ENCODE measurements at regions not wholly inside any gene's neighbourhood (a gene's known extent, or its start where the extent isn't known, plus 50 kb on each side); places are given as distances from the start of the nearest gene placed in this dataset.
"Not testable (repeated sequence)": the region's sequence is repeated elsewhere in the genome, so short reads cannot be mapped to it uniquely, and the experiment has no call there.

GRCh38 chr14:105705862-105706700 is 179.7 kb downstream of the TMEM121 start:
- H4K91ac ChIP-seq (replicated peaks; ENCODE audit: insufficient read length, low read length); H2BK15ac ChIP-seq (ENCODE audit: low read length); H3K4me1 ChIP-seq (replicated peaks in 1 of 4; ENCODE audit: control insufficient read depth in 3 of 4, insufficient read depth in 4 of 4, low read length in 3 of 4); H2AFZ ChIP-seq (ENCODE audit: low read length); H3K9ac ChIP-seq (replicated peaks in 1 of 4; ENCODE audit: extremely low read depth in 1 of 4, low read depth in 3 of 4, low read length in 3 of 4); H3K79me2 ChIP-seq (ENCODE audit: control insufficient read depth in 1 of 2, insufficient read depth in 2 of 2, low read length in 2 of 2); H3K27me3 ChIP-seq (replicated peaks in 1 of 4; ENCODE audit: control insufficient read depth in 3 of 4, extremely low read depth in 1 of 4, insufficient read depth in 3 of 4, low read length in 3 of 4); H3K27ac ChIP-seq (ENCODE audit: low read depth, low read length); H3K23me2 ChIP-seq (ENCODE audit: low read depth, low read length); H3K18ac ChIP-seq (ENCODE audit: extremely low read depth, low read length); H4K8ac ChIP-seq (ENCODE audit: extremely low read depth, insufficient read depth, low read length); H2BK5ac ChIP-seq (ENCODE audit: low read depth, low read length); H3K4me2 ChIP-seq (ENCODE audit: insufficient read depth in 1 of 2, low read depth in 2 of 2, low read length in 2 of 2); H3K56ac ChIP-seq (replicated peaks; ENCODE audit: insufficient read length, low read depth, low read length); H3K36me3 ChIP-seq (ENCODE audit: control insufficient read depth in 2 of 4, insufficient read depth in 4 of 4, low read length in 3 of 4); H4K20me1 ChIP-seq (replicated peaks in 1 of 2; ENCODE audit: control insufficient read depth in 1 of 2, insufficient read depth in 2 of 2, low read length in 2 of 2); H3K79me1 ChIP-seq (ENCODE audit: low read depth, low read length); POLR2A ChIA-PET (ENCODE audit: partially characterized antibody); CTCF ChIA-PET (ENCODE audit: partially characterized antibody); H2AK5ac ChIP-seq (ENCODE audit: low read depth, low read length); H3K4ac ChIP-seq (replicated peaks; ENCODE audit: insufficient read length, low read depth, low read length); H3K14ac ChIP-seq (ENCODE audit: insufficient read length); H2BK120ac ChIP-seq (replicated peaks; ENCODE audit: low read depth, low read length); FAIRE-seq; H4K5ac ChIP-seq (ENCODE audit: insufficient read length, low read depth, low read length); H3K4me3 ChIP-seq (ENCODE audit: extremely low read depth in 1 of 4, insufficient read depth in 2 of 4, low read depth in 3 of 4, low read length in 4 of 4); H2BK20ac ChIP-seq (ENCODE audit: low read length); H3K23ac ChIP-seq (ENCODE audit: insufficient read length); DNase-seq (ENCODE audit: low read depth in 1 of 2, low spot score in 2 of 2); H2BK12ac ChIP-seq (ENCODE audit: low read depth, low read length): not testable (repeated sequence)
- peaks cover 33 to 85% of the 10 kb centered on the region in 2 experiments for H3K9me3 ChIP-seq (ENCODE audit: insufficient read depth in 2 of 2, low read depth in 1 of 2, low read length in 1 of 2)
- WGBS, 2 experiments (ENCODE audit: extremely low coverage in 1 of 2, insufficient coverage in 1 of 2, insufficient read length in 1 of 2, insufficient replicate concordance in 2 of 2, low coverage in 1 of 2, low lambda C conversion rate in 2 of 2, missing lambda C conversion rate in 1 of 2) = 71% methylated on average over 11 of the region's 12 CpGs; no CpG with 5 or more reads in 1 of the 2 experiments

GRCh38 chr14:105706701-105707019 is 180.3 kb downstream of the TMEM121 start:
- not testable (repeated sequence) for DNase-seq (ENCODE audit: low read depth in 1 of 2, low spot score in 2 of 2); H2AFZ ChIP-seq (ENCODE audit: low read length)

More at GRCh38 chr14:105706701-105707019, 180.3 kb downstream of the TMEM121 start:
- H3K4me2 ChIP-seq (ENCODE audit: insufficient read depth in 1 of 2, low read depth in 2 of 2, low read length in 2 of 2); H2BK120ac ChIP-seq (replicated peaks; ENCODE audit: low read depth, low read length); H4K8ac ChIP-seq (ENCODE audit: extremely low read depth, insufficient read depth, low read length); H3K27ac ChIP-seq (ENCODE audit: low read depth, low read length); H3K23me2 ChIP-seq (ENCODE audit: low read depth, low read length); H4K91ac ChIP-seq (replicated peaks; ENCODE audit: insufficient read length, low read length); H3K18ac ChIP-seq (ENCODE audit: extremely low read depth, low read length); H3K79me1 ChIP-seq (ENCODE audit: low read depth, low read length); H2BK12ac ChIP-seq (ENCODE audit: low read depth, low read length); H3K4ac ChIP-seq (replicated peaks; ENCODE audit: insufficient read length, low read depth, low read length); H3K9ac ChIP-seq (replicated peaks in 1 of 4; ENCODE audit: extremely low read depth in 1 of 4, low read depth in 3 of 4, low read length in 3 of 4); H3K14ac ChIP-seq (ENCODE audit: insufficient read length); H3K27me3 ChIP-seq (replicated peaks in 1 of 4; ENCODE audit: control insufficient read depth in 3 of 4, extremely low read depth in 1 of 4, insufficient read depth in 3 of 4, low read length in 3 of 4); H2BK15ac ChIP-seq (ENCODE audit: low read length); CTCF ChIA-PET (ENCODE audit: partially characterized antibody); H3K4me1 ChIP-seq (replicated peaks in 1 of 4; ENCODE audit: control insufficient read depth in 3 of 4, insufficient read depth in 4 of 4, low read length in 3 of 4); H4K20me1 ChIP-seq (replicated peaks in 1 of 2; ENCODE audit: control insufficient read depth in 1 of 2, insufficient read depth in 2 of 2, low read length in 2 of 2); H3K56ac ChIP-seq (replicated peaks; ENCODE audit: insufficient read length, low read depth, low read length); H2BK5ac ChIP-seq (ENCODE audit: low read depth, low read length); H2BK20ac ChIP-seq (ENCODE audit: low read length); H3K4me3 ChIP-seq (ENCODE audit: extremely low read depth in 1 of 4, insufficient read depth in 2 of 4, low read depth in 3 of 4, low read length in 4 of 4); POLR2A ChIA-PET (ENCODE audit: partially characterized antibody); H3K23ac ChIP-seq (ENCODE audit: insufficient read length); H4K5ac ChIP-seq (ENCODE audit: insufficient read length, low read depth, low read length); H2AK5ac ChIP-seq (ENCODE audit: low read depth, low read length); FAIRE-seq; H3K36me3 ChIP-seq (ENCODE audit: control insufficient read depth in 2 of 4, insufficient read depth in 4 of 4, low read length in 3 of 4); H3K79me2 ChIP-seq (ENCODE audit: control insufficient read depth in 1 of 2, insufficient read depth in 2 of 2, low read length in 2 of 2): not testable (repeated sequence)
- H3K9me3 ChIP-seq (ENCODE audit: insufficient read depth in 2 of 2, low read depth in 1 of 2, low read length in 1 of 2) = peaks cover 30 to 87% of the 10 kb centered on the region in 2 experiments
- WGBS, 2 experiments (ENCODE audit: extremely low coverage in 1 of 2, insufficient coverage in 1 of 2, insufficient read length in 1 of 2, insufficient replicate concordance in 2 of 2, low coverage in 1 of 2, low lambda C conversion rate in 2 of 2, missing lambda C conversion rate in 1 of 2) = 80% methylated on average over 4 of the region's 8 CpGs; no CpG with 5 or more reads in 1 of the 2 experiments

Data from H1 (cell line).